HFFc6 (cell line): ENCODE measurements at regions not wholly inside any gene's neighbourhood (a gene's known extent, or its start where the extent isn't known, plus 50 kb on each side); places are given as distances from the start of the nearest gene placed in this dataset.

Source experiments
- DNase-seq: peaks from one replicate; pipeline ENCODE4 v3.0.0-alpha.2; 2018
- H3K27ac Mint-ChIP-seq: 2 replicates; pipeline ENCODE4 v1.8.0; 2020; ENCODE audit warnings: mild to moderate bottlenecking, mixed read lengths
- H3K27me3 Mint-ChIP-seq: 2 replicates; pipeline ENCODE4 v1.8.0; 2021; ENCODE audit warnings: mild to moderate bottlenecking, moderate library complexity, mixed read lengths; ENCODE audit not compliant: insufficient read depth
- H3K36me3 Mint-ChIP-seq: 2 replicates; pipeline ENCODE4 v1.8.0; 2021; ENCODE audit warnings: low read depth, mixed read lengths
- H3K4me1 Mint-ChIP-seq: 2 replicates; pipeline ENCODE4 v1.8.0; 2020; ENCODE audit warnings: low read depth, mixed read lengths
- H3K4me3 Mint-ChIP-seq: 2 replicates; pipeline ENCODE4 v1.8.0; 2020; ENCODE audit warnings: mild to moderate bottlenecking, moderate library complexity, mixed read lengths
- H3K9me3 Mint-ChIP-seq: 2 replicates; pipeline ENCODE4 v1.8.0; 2020; ENCODE audit warnings: mild to moderate bottlenecking, mixed read lengths
- CTCF ChIP-seq: fragments of 200-600 bp; sonication (generic); IDR thresholded peaks from 2 replicates; pipeline ENCODE4 v1.5.0; 2021; ENCODE audit warnings: antibody characterized with exemption, mild to moderate bottlenecking

GRCh38 chr11:80066291-80066690, 625.5 kb upstream of the TENM4 start:
- Mint-ChIP-seq H3K9me3 (no peaks in the 10 kb centered on the region), H3K36me3 (no peaks in the 10 kb centered on the region), H3K27ac (no peak overlapping the region), H3K4me3 (no peak overlapping the region), H3K4me1 (no peaks in the 10 kb centered on the region), H3K27me3 (peaks cover 4% of the 10 kb centered on the region; the same call in 1 of the 2 replicates)
- no peak for DNase-seq
- no peak for TF ChIP-seq CTCF

- H3K4me3 Mint-ChIP-seq, result no peak overlapping the region
- H3K9me3 Mint-ChIP-seq, result no peaks in the 10 kb centered on the region
- TF ChIP-seq CTCF, result no peak
- H3K27ac Mint-ChIP-seq, result no peak overlapping the region
- peaks cover 3% of the 10 kb centered on the region; the same call in 1 of the 2 replicates for H3K27me3 Mint-ChIP-seq
- no peak for DNase-seq
- H3K36me3 Mint-ChIP-seq, result no peaks in the 10 kb centered on the region
- H3K4me1 Mint-ChIP-seq, result no peaks in the 10 kb centered on the region
Measured at GRCh38 chr11:80065086-80065485, 624.3 kb upstream of the TENM4 start.

GRCh38 chr11:80061056-80061455, 620.2 kb upstream of the TENM4 start:
- H3K27ac Mint-ChIP-seq, result no peak overlapping the region
- no peak for TF ChIP-seq CTCF
- H3K4me3 Mint-ChIP-seq, result no peak overlapping the region
- H3K27me3 Mint-ChIP-seq, result peaks cover 3% of the 10 kb centered on the region; the same call in 1 of the 2 replicates
- no peaks in the 10 kb centered on the region for H3K36me3 Mint-ChIP-seq
- peaks cover 7% of the 10 kb centered on the region; the same call in 1 of the 2 replicates for H3K4me1 Mint-ChIP-seq
- no peaks in the 10 kb centered on the region for H3K9me3 Mint-ChIP-seq
- DNase-seq, result no peak

- TF ChIP-seq CTCF, result no peak
- no peak overlapping the region for H3K27ac Mint-ChIP-seq
- H3K4me1 Mint-ChIP-seq, result peaks cover 7% of the 10 kb centered on the region; the same call in 1 of the 2 replicates
- H3K4me3 Mint-ChIP-seq, result no peak overlapping the region
- H3K9me3 Mint-ChIP-seq, result no peaks in the 10 kb centered on the region
- no peak for DNase-seq
- H3K36me3 Mint-ChIP-seq, result no peaks in the 10 kb centered on the region
- H3K27me3 Mint-ChIP-seq, result peaks cover 6% of the 10 kb centered on the region; the same call in 1 of the 2 replicates
Measured at GRCh38 chr11:80054582-80055165, 613.8 kb upstream of the TENM4 start.

GRCh38 chr11:80048513-80048912, 607.7 kb upstream of the TENM4 start:
- Mint-ChIP-seq H3K27ac (no peak overlapping the region), H3K36me3 (no peaks in the 10 kb centered on the region), H3K4me3 (no peak overlapping the region), H3K27me3 (peaks cover 12% of the 10 kb centered on the region; the same call in 1 of the 2 replicates), H3K9me3 (no peaks in the 10 kb centered on the region), H3K4me1 (no peaks in the 10 kb centered on the region)
- no peak for DNase-seq
- TF ChIP-seq CTCF, result no peak
